RKO (cell line): ENCODE measurements at regions not wholly inside any gene's neighbourhood (a gene's known extent, or its start where the extent isn't known, plus 50 kb on each side); places are given as distances from the start of the nearest gene placed in this dataset.
A peak's percentile ranks its signal among the peaks of the same experiment; 100 is the strongest.

ENCODE experiments used
- DNase-seq: peaks from one replicate; pipeline ENCODE4 v3.0.0-alpha.2; 2016; ENCODE audit warnings: low spot score

- no peak for DNase-seq
Measured at GRCh38 chr4:84441758-84442377, 57.2 kb downstream of the NKX6-1 start.

DNA sequence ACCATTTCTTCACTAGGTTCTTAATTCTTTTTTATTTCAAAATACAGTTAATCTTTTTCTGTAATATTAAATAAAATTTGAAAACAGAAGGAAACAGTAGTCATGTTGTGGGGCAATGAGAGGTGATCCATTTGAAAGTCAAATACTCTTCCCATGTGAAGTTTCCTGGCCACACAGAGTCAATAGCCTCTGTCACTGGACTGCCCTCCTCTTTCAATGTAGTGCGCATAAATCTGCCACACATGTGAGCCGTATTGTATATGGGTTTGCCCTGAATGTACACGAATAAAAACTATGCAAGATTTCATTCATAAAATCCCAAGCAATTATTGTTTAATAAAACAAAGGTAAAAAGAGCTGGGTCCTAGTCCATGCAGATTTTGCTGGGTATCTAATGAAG is 59.1 kb downstream of the NKX6-1 start:
- no peak for DNase-seq

DNA sequence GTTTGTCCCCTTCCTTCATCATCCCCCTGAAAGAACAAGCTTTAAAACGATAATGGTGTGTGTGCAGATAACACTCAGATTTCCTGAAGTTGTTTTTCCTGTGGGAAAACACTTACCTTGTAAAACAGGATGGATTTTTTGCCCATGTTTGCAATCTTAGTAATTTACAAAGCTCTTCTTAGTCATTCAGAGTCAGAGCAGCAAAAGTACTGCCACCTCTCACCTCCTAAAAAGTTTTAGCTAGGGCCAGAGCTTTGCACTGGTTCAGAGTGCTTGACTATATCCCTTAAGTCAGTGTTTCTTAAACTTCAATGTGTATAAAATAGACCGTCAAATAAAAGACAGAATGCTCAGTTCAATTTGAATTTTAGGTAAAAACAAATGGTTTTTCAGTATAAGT is 62.3 kb downstream of the NKX6-1 start:
- DNase-seq: no peak

DNA sequence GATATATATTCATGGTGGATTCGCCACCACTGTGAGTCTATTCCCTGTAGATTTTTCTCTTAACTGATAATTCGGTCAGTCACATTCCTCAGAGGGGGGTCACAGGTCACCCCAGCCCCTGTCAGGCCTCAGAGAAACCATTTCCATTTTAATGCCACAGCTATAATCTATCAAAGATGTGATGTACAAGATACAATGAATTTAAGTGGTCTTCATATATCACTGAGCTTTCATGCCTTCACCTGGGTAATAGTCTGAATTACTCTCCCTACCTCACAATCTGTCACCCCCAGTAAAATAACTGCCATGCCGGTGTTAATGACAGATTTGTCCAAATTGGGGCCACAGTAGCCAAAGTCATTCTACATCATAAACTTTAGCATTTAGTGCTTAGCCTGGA is 64.7 kb downstream of the NKX6-1 start:
- DNase-seq: no peak

DNA sequence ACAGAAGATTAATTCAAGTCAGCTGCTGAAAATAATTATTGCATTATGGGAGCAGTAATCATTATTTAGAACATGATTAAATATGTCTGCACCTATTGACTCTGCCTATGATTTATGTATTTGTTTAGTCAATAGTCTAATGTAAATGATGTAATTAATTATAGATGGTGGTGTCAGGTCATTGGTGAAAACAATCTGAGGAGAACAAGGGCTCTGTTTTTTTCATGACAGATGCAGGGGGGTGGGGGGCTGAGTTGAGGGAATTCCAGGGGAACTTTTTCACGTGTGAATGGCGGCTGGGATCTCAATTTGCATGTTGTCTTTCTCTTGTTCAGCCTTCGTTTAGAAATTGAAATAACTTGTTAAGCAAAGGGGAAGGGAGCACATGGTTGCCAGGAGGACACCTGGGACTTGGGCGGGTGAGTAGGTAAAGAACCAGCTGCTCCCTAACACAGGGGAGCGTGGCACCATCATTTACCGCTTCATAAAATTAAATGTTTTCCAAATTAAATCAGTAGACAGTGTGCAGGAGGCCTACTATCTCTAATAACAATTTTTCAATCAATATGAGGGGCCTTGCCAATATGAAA is 65.4 kb downstream of the NKX6-1 start:
- DNase-seq: no peak

DNA sequence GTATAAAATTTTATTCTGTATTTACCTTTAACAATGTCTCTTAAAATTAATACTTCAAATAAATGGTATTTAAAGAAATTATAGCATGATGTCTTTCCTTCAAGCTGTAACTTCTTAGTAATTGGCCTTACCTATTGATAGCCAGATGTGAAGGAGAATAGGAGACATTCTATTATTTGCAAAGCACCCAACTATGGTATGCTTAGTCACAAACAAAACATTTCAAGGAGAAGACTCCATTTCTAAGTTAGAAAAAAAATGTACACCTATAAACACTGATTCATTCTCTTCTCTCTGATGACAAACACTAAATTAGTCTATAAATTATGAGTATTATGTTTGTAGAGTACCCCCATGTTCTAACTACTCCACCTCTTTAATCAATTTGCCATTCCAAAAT is 66.4 kb downstream of the NKX6-1 start:
- DNase-seq: no peak

DNA sequence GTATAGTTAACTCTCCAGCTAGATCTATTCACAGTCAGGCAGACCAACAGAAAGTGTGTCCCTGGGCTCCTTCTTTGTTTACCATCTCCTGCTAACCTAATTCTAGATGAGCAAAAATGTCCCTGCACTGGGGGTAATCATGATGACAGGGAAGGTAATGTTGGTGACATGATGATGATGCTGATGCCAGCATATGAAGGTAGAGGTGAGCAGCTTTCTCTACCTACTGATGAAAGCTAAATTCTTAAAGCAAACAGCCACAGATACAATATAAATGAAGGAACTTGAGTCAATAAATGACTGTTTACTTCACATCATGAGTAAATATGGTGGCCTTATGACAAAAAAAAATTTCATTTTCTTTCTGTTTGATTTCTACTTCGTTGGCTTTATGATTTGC is 78.5 kb downstream of the NKX6-1 start:
- no peak for DNase-seq

GRCh38 chr4:84419201-84419600 is 79.9 kb downstream of the NKX6-1 start:
- DNase-seq: no peak

DNA sequence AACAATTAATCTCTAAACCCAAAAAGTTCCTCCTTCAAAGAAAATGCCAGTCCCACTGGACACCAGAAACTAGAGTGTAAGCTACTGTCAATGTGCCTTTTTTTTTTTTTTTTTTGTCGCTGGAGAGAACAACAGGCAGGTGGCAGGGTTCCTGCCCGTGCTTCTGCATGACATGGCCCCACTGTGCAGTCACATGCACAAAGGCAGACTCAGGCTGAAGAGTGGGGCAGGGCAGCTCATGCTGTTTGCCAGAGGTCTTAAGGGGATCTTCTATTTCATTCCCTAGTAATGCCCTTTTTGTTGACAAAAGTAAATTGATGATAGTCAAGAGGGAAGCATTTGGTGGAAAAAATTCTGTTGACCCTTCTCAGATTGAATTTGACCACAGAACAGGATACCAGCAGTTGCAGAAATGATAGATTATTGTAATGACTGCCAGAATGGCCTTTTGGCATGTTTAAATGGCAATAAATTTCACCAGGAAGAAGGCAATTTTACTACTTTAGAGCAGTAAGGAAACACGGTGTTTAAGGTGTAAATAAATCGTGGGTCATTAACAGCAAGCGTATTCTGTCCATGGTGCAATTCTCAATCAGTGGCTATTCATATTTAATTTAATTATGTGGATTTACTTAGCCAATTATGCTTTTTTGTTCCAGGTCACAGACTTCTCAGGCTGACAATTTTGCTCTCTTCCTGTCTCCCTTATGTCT is 80.9 kb downstream of the NKX6-1 start:
- peak; percentile 9 for DNase-seq

DNA sequence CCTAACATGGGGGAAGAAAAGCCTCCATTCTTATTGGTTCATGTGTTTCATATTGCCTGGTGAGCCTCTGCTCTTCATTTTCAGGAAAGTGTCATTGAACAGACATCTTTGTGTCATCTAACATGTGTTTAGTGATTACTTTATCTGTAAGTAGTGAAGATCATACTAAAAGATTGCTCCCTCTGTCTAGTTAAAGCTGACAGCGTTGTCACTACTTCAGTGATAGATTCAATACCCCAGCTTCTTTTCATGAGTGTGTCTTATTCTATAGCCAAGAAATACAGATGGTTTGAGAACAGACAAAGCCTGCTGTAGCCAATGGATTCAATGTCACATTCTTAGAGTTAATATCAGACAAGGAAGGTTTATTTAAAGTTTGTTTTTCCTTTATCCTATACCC is 85.1 kb downstream of the NKX6-1 start:
- DNase-seq: no peak

GRCh38 chr4:84413480-84413879 is 85.6 kb downstream of the NKX6-1 start:
- no peak for DNase-seq

GRCh38 chr4:84412062-84412461 is 87.0 kb downstream of the NKX6-1 start:
- DNase-seq: no peak

DNA sequence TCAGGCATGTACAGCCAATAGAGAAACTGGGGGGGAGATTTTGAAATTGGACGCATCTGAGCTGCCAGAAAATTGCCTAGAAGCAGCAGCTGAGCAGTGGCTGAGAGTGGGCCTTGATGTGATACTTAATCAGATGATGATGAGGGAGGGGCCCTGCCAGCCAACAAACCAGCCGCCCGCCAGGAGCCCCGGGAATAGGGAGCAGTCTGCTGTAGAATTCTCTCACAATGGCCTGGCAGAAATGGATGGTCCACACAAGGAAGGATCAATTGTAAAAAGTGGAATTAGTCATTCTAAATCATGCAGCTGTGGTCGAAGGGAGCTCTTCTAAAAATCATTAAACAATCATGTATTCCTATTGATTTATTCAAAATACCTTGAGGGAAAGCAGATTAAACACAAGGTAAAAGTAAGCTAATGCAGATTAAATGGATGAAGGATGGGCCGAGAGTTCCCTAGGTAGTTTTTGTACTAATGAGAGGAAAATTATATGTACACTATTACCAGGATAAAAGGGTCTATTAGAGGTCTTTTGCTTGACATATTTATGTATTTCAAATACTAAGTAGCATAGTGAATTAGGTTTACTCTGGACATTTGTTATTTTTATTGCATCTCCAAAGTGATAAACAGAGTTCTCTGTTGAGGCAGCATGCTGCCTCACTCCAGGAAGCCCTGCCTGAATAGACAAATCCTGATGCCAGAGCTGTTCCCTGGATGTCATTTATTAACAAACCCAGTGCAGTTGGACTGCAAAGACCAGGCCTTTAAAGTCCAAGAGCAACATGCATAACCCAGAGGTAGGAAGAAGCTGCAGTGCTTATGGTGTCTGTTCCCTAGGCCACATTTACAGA is 91.3 kb downstream of the NKX6-1 start:
- no peak for DNase-seq

DNA sequence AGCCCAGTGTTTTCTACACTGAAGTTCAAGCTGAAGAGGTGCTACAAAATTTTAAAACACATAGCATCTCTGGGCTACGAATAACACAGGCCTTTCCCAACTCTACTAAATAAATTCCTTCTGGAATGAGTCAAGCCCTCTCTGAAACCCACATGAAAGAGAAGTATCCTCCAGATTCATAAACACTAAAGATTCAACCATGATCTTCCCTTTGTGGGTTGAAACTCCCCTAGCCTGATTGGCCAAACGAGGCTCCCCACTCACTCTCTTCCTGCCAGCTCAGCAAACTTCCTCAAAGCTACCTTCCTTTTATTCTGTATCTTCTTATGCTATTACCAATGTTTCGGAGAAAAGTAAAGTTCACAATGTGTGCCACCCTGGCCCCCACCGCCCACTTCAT is 95.4 kb downstream of the NKX6-1 start:
- peak; percentile 34 for DNase-seq

DNA sequence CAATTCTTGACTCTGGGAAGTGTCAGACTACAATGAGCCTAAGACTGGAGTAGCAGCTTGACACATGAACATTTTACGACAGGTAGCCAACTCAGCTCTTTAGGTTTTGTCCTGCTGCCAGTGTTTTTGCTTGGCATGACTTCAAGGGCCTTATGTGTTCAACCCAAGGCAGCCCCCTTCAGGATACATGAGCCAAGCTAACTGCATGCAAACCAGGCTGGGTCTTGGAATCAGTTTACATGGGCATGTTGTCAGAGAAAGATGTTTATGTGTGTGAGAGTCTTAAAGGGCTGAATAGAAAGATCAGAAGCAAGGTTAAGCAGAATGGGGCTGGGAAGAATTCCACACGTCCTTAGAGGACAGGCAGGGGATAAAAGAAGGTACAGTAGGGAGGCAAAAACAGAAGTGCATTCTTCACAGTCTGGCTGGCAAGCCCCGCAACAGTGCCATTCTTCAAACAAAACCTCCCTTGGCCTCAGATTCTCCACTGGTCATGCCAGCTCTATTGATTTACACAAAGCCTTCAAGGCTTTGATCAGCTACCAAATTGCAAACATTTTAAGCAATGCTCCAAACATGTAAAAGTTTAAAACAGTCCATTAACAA is 97.3 kb downstream of the NKX6-1 start:
- no peak for DNase-seq

- no peak for DNase-seq
Measured at GRCh38 chr4:84394386-84394785, 104.7 kb downstream of the NKX6-1 start.

DNA sequence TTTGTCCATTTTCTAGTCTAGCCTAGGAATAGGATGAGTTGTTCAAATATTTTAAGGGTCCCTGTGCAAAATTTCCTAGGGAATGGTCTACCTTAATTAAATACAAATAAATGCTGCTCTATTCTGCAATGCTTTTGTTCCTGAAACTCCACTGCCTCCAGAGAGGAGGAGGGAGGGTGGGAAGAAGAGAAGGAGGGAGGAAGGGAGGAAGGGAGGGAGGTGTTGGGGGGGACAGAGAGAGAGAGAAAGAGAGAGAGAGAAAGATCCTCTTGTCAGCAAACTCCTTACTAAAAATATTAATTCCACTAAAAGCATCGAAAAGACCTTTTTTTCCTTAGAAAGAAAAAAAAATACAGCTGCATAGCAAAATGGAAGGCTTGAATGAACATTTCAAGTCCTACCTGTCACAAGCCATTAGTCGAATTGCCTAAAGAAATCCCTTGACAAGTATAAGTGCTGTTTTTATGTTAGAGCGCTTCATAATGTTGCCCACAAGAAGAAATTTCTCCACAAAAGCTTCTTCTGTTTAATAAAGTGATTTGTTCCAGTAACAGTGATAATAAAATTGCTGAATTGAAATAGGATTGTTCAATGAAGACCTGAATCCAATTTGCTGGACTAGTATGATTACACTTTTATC is 106.0 kb downstream of the NKX6-1 start:
- no peak for DNase-seq

GRCh38 chr4:84389406-84389805 is 109.7 kb downstream of the NKX6-1 start:
- no peak for DNase-seq

DNA sequence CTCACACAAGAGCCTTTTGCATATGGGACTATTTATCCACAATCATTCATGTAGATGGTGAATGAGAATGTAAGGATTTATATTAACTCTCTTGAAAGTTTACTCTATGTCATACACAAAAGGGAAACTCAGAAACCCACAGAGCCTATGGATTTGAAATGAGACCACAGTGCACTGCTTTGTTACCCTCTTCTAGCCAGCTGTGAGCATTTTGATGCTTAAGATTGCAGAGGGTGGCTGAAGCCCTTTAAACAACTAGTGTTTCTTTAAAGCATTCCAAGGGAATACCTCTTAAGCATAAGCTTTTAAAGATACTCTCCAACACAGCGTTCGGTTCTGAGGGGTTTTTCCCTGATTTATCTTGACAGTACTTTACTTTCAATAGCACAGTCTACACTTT is 113.9 kb downstream of the NKX6-1 start:
- DNase-seq: no peak

DNA sequence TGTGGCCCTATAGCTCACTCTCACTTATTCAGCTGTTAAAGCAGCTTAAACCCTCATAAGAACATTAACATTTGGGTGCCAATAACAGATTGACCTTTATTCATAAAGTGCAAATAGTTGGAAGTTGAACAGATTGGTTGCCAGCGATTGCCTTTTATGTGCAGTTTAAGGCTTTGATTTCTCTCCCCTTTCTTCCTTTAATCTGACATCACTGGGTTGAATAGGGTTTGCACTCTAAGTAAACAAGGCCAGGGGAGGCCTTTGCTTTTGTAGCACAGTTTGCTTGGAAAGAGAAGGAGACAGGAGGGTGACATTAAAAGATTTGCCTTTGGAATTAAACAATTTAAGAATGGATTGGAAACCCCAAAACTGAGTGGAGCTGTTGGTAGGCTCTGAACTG is 114.3 kb downstream of the NKX6-1 start:
- DNase-seq: no peak

DNA sequence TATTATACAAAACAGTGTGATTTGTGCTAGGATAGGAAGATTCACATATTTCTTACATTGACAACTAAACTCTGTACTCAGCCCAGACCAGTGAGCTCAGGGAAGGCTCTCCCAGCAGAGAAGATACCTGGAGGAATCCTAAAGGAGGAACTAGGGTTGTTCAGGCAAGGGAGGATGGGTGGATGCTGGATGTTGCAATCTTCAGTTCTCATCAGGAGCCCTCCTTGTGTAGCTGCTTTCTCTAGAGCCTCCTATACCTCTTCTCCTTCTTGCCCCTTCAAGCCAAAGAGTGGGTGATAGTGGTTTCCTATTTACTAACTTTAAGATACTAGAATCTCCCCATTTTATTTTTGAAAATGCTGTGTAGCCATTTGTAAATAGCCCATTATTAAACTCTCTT is 117.3 kb downstream of the NKX6-1 start:
- DNase-seq: no peak
